Skeletal muscle satellite cell (primary cell): ENCODE measurements at regions not wholly inside any gene's neighbourhood (a gene's known extent, or its start where the extent isn't known, plus 50 kb on each side); places are given as distances from the start of the nearest gene placed in this dataset.

ENCODE experiments used
- H3K27me3 ChIP-seq: 2 replicates; pipeline ENCODE4 v1.7.0; 2013; ENCODE audit warnings: low read length; ENCODE audit not compliant: control insufficient read depth, insufficient read depth
- H3K36me3 ChIP-seq: 2 replicates; pipeline ENCODE4 v1.7.0; 2013; ENCODE audit warnings: mild to moderate bottlenecking, control low read depth, low read length; ENCODE audit not compliant: insufficient read depth
- H3K4me1 ChIP-seq: 2 replicates; pipeline ENCODE4 v1.7.0; 2013; ENCODE audit warnings: low read length; ENCODE audit not compliant: control insufficient read depth, insufficient read depth
- H3K4me2 ChIP-seq: 2 replicates; pipeline ENCODE4 v1.7.0; 2013; ENCODE audit warnings: mild to moderate bottlenecking, low read length
- H3K4me3 ChIP-seq: 2 replicates; pipeline ENCODE4 v1.7.0; 2013; ENCODE audit warnings: low read length
- H3K9ac ChIP-seq: 2 replicates; pipeline ENCODE4 v1.7.0; 2013; ENCODE audit warnings: mild to moderate bottlenecking, low read depth, low read length, moderate library complexity
- H3K9me3 ChIP-seq: replicated peaks from 2 replicates; pipeline ENCODE4 v1.7.0; 2013; ENCODE audit warnings: mild to moderate bottlenecking, control low read depth, low read length

DNA sequence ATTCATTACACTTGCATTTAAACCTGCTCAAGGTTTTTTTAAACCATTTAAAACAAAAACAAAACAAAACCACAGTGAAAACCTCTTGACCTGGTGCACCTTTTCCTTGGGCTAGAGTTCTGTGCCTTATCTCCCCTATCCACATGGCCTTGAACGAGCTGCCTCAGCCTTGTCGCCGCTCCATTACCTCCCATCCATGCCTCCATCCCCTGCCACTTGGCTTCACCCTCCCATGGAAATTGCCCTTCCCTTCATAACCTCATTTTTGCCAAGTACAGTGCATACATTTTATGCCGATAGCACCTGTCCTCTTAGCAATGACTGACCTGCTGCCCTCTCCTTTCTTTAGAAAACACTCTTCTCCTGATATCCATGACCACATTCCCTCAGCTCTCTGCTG lies 188.6 kb upstream of the ASIC2 start:
- H3K9ac ChIP-seq = no peak overlapping the region
- no peaks in the 10 kb centered on the region for H3K27me3 ChIP-seq
- H3K36me3 ChIP-seq = no peaks in the 10 kb centered on the region
- H3K4me3 ChIP-seq = no peak overlapping the region
- no peaks in the 10 kb centered on the region for H3K9me3 ChIP-seq
- no peak overlapping the region for H3K4me2 ChIP-seq
- H3K4me1 ChIP-seq = no peaks in the 10 kb centered on the region

DNA sequence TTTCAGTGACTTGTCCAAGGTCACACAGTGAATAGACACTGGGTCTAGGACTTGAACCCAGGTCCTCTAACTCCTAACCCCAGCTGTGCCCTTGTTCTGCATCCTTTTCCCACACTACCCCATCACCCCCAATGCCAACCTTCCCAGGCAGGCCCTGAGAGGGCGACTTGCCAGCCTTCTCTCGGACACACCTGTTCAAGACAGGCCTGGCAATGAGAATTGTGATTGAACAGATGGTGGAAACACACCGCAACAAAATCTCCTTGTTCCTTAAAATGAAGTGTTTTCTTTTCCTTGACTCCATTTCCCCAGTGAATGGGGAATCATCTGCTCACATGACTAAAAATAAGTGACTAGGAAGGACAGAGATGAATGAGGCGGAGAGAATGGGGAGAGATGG lies 189.5 kb upstream of the ASIC2 start:
- no peak overlapping the region for H3K4me3 ChIP-seq
- no peak overlapping the region for H3K4me2 ChIP-seq
- no peaks in the 10 kb centered on the region for H3K36me3 ChIP-seq
- no peaks in the 10 kb centered on the region for H3K4me1 ChIP-seq
- H3K9me3 ChIP-seq = no peaks in the 10 kb centered on the region
- no peaks in the 10 kb centered on the region for H3K27me3 ChIP-seq
- H3K9ac ChIP-seq = no peak overlapping the region

DNA sequence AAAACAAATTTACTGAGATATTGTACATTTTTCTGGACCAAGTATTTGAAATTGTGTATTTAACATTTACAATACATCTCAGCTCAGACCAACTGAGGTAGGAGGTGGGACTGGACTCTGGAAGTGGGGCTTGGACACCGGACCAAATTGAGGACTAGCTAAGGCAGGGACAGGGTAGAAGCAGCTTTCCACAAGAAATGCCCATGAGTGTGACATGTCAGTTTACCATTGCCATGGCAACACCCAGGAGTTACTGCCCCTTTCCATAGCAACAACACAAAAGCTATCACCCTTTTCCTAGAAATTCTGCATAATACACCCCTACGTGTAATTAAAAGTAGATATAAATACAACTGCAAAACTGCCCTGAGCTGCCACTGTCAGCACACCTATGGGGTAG lies 191.5 kb upstream of the ASIC2 start:
- no peaks in the 10 kb centered on the region for H3K36me3 ChIP-seq
- no peaks in the 10 kb centered on the region for H3K27me3 ChIP-seq
- no peaks in the 10 kb centered on the region for H3K9me3 ChIP-seq
- H3K4me2 ChIP-seq = no peak overlapping the region
- H3K9ac ChIP-seq = no peak overlapping the region
- no peaks in the 10 kb centered on the region for H3K4me1 ChIP-seq
- H3K4me3 ChIP-seq = no peak overlapping the region

DNA sequence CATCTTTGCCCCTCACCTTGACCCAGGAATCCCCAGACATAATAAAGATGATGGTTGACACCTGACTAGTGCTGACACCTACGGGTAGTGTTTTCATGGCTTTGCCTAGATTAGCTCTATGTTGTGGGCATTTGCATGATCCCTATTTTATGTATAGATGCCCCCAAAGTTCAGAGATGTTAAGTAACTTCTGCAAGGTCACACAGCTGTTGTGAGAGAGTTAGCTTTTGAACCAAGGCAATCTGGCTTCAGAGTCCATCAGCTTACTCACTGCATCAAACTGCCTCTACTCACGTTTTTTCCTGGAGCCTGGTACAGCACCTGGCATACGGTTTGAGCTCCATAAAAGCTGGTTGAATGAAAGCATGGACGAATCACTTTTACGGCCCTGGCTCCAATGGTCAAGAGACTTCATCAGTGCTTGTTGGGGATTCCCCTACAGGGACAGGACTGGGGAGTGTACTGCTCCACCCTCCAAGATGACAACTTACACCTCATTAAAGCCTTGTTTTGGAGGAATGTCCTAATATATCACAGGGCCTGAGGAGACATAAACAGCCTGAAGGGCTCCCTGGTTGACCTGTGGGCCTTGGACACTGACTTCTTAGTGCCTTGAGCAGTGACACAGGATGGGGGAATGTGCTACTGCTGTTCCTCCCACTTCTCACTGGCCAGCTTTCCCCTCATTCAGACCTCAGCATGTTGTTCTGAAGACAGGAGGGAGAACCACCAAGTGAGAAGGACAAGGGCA lies 193.2 kb upstream of the ASIC2 start:
- Histone ChIP-seq H3K4me3 (no peak overlapping the region), H3K9ac (no peak overlapping the region), H3K4me2 (no peak overlapping the region), H3K36me3 (no peaks in the 10 kb centered on the region), H3K27me3 (no peaks in the 10 kb centered on the region), H3K9me3 (no peaks in the 10 kb centered on the region), H3K4me1 (no peaks in the 10 kb centered on the region)

DNA sequence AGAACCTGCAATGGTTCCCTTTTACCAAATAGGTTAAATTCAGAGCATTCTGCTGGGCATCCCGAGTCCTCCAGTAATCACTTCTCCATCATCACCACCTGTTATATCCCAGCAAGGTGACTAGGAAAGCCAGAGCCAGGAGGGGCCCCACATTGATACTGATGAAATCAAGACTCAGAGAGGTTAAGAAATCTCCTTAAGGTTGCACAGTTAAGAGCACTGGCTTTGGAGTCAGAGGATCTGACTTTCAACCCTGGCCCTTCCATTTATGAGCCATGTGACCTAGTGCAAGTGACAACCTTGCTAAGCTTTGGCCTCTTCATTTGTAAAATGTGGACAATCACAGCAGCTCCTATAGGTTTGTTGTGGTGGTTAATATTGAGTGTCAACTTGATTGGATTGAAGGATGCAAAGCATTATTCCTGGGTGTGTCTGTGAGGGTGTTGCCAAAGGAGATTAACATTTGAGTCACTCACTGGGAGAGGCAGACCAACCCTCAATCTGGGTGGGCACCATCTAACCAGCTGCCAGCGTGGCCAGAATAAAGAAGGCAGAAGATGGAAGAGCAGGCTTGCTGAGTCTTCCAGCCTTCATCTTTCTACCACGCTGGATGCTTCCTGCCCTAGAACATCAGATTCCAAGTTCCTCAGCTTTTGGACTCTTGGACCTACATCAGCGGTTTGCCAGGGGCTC lies 194.2 kb upstream of the ASIC2 start:
- H3K9ac ChIP-seq = no peak overlapping the region

DNA sequence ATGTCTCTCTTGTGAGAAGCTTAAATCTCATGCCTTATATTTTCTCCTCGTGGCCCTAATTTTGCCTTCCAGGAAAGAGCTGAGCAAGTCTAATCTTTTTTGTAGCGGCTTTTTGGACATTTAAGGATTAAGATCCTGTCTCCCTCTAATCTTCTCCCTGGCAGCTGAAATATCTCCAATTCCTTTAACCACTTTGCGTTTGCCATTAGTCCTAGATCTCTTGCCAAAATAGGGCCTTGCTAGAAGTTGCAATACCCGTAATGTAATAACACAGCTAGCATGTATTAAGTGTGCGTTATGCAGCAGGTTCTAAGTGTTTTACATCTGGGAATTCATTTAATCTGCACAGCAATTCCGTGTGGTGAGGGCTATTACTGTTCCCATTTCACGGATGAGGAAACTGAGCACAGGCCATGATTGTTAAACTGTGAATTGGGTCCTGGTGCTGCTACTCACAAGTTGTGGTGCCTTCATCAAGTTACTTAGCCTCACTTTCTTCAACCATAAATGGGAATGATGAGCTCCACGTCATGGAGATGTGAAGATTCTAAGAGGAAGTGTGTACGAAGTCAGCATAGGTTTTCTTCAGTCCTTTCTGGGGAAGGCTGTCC lies 198.9 kb upstream of the ASIC2 start:
- no peak overlapping the region for H3K9ac ChIP-seq
- no peak overlapping the region for H3K4me3 ChIP-seq
- peaks cover 5% of the 10 kb centered on the region for H3K9me3 ChIP-seq
- no peaks in the 10 kb centered on the region for H3K27me3 ChIP-seq
- no peaks in the 10 kb centered on the region for H3K36me3 ChIP-seq
- no peak overlapping the region for H3K4me2 ChIP-seq
- no peaks in the 10 kb centered on the region for H3K4me1 ChIP-seq

More for the DNA sequence above, 194.2 kb upstream of the ASIC2 start:
- Histone ChIP-seq H3K4me2 (no peak overlapping the region), H3K4me3 (no peak overlapping the region), H3K27me3 (no peaks in the 10 kb centered on the region), H3K36me3 (no peaks in the 10 kb centered on the region), H3K9me3 (peaks cover 2% of the 10 kb centered on the region), H3K4me1 (no peaks in the 10 kb centered on the region)

DNA sequence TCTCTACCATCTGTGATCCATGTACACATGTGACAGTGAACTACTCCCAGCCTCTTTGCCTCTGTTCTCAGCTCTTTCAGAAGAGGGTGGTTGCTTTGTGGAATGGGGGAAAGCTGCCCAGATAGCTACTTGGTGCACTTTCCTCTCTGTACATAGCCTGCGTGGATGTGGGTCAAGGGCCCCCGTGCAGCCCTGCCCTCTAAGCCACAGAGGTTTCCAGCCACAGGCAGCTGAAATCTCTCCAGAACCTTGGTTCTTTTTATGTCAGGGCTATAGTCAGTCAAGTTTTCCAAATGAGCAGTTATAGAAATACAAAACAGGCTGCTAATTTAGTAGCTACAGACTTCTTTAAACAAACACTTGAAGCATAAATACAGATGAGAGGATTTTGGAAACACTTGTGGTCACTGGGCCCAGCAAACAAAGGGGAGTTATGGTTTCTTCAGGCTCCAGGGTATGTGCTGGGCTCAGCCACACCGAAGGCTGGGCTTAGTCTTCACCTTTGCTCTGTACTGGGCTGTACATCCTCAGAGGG lies 199.7 kb upstream of the ASIC2 start:
- no peaks in the 10 kb centered on the region for H3K4me1 ChIP-seq
- peaks cover 5% of the 10 kb centered on the region for H3K9me3 ChIP-seq
- no peak overlapping the region for H3K4me2 ChIP-seq
- no peak overlapping the region for H3K4me3 ChIP-seq
- H3K27me3 ChIP-seq = no peaks in the 10 kb centered on the region
- H3K36me3 ChIP-seq = no peaks in the 10 kb centered on the region
- H3K9ac ChIP-seq = no peak overlapping the region

DNA sequence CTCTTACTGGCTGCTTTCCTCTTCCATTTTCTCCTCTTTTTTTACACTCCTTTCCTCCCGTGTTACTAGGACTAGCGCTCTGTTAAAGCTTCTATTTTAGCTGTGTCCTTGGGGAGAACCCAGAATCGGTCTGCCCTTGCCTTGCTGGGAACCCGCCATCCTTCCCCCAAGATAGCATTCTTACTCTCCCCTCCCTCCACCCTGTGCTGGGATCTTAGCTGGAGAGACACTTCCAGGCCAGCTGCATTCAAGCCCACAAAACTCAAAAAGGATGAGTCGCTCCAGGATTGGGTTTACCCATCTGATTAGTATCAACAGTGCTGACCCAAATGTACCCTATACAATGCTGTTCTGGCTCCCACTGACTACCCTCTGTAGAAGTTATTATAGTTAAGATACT lies 200.5 kb upstream of the ASIC2 start:
- H3K9ac ChIP-seq = no peak overlapping the region
- no peaks in the 10 kb centered on the region for H3K36me3 ChIP-seq
- no peaks in the 10 kb centered on the region for H3K4me1 ChIP-seq
- H3K4me2 ChIP-seq = no peak overlapping the region
- H3K9me3 ChIP-seq = peaks cover 5% of the 10 kb centered on the region
- no peak overlapping the region for H3K4me3 ChIP-seq
- no peaks in the 10 kb centered on the region for H3K27me3 ChIP-seq

DNA sequence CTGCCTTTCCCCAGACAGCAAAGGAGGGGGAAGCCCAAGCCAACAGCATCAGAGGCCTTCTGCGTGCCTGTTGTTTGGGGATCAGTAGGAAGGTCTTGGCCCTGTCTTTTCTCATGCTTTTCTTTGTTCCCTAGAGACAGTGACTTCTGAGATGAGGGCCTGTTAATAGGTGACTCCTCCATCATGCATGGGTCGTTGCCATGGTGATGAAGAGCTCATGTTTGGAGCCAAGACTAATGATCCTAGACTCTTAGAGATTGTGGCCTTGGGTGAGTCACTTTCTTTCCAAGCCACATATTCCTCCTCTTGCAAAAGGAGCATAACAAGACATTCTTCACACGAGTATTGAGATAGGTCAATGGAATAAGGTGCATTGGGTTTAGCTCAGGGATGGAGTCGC lies 201.1 kb upstream of the ASIC2 start:
- H3K9ac ChIP-seq = no peak overlapping the region
- H3K4me3 ChIP-seq = no peak overlapping the region
- H3K4me1 ChIP-seq = no peaks in the 10 kb centered on the region
- H3K9me3 ChIP-seq = peaks cover 5% of the 10 kb centered on the region
- H3K4me2 ChIP-seq = no peak overlapping the region
- H3K27me3 ChIP-seq = no peaks in the 10 kb centered on the region
- H3K36me3 ChIP-seq = no peaks in the 10 kb centered on the region

DNA sequence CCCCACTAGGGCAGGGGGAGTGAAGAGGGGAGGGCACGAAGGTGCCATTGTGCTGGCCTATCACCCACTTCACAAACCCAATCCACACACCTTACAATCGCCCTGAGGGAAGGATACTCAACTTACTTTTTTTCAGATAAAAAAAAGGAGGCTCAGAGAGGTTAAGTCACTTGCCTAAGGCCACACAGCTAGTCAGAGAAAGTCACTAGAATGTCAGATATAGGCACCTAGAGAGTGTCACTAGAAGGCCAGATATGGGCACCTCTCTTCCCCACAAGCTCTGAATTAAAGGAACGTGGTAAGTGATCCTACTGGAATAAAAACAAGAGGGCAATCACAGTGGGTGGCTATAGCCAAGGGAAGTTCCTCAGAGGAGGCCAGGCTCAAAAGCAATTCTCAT lies 204.5 kb upstream of the ASIC2 start:
- Histone ChIP-seq H3K4me3 (no peak overlapping the region), H3K36me3 (no peaks in the 10 kb centered on the region), H3K27me3 (no peaks in the 10 kb centered on the region), H3K4me2 (no peak overlapping the region), H3K4me1 (no peaks in the 10 kb centered on the region), H3K9me3 (no peaks in the 10 kb centered on the region), H3K9ac (no peak overlapping the region)

DNA sequence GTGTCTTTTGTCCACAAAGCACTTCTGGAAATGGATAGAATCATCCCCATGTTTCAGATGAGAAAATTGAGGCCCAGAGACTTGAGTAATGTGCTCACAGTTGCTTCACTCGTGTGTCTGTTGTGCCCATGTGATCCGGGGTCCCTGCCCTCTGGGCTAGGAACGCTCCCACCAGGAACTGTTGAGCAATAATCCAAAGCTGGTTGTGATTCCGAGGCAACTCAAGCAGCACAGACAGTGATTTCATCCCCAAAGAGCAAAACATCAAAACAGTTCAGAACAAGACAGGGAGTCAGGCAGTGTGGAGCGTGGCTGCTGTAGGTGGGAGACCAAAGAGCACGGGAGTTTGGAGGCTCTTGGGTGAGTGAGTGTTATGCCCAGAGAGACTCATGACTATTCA lies 205.0 kb upstream of the ASIC2 start:
- Histone ChIP-seq H3K4me1 (no peaks in the 10 kb centered on the region), H3K9ac (no peak overlapping the region), H3K27me3 (no peaks in the 10 kb centered on the region), H3K9me3 (no peaks in the 10 kb centered on the region), H3K36me3 (no peaks in the 10 kb centered on the region), H3K4me2 (no peak overlapping the region), H3K4me3 (no peak overlapping the region)
